ENCODE measurements at regions not wholly inside any gene's neighbourhood (a gene's known extent, or its start where the extent isn't known, plus 50 kb on each side); places are given as distances from the start of the nearest gene placed in this dataset.

- TF ChIP-seq CTCF (IDR thresholded peaks at IDR 0.05): no peak
- no peak for TF ChIP-seq POLR2A (IDR thresholded peaks at IDR 0.05)
Measured at GRCh38 chr21:28489162-28489561, 503.5 kb downstream of the LTN1 start.
